LNCAP (cell line): ENCODE measurements at regions not wholly inside any gene's neighbourhood (a gene's known extent, or its start where the extent isn't known, plus 50 kb on each side); places are given as distances from the start of the nearest gene placed in this dataset.

Source experiments
- TF ChIP-seq, protein P1 (sequence below): fragments of 450-650 bp; IDR thresholded peaks from 2 replicates; pipeline ENCODE4 v1.5.1; 2017; ENCODE audit warnings: mild to moderate bottlenecking

DNA sequence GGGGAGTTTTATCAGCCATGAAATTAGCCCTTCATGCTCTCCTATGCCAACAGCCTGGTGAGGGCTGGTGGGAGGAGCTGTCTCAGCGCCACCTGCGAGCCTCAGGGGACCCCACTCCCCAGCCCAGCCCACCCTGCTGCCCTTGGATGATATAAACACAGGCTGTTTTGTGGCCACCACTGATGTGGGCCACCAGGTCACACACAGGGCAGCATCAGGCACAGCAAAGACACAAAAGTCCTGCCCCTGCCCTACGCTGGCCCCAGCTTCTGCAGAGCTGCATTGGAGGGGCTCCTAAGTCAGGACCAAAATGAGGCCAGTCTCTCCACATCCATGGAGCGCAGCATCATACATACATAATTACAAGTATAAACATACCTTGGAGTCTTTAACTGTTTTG, 110.6 kb upstream of the TEX51 start:
- TF ChIP-seq, protein P1, sequence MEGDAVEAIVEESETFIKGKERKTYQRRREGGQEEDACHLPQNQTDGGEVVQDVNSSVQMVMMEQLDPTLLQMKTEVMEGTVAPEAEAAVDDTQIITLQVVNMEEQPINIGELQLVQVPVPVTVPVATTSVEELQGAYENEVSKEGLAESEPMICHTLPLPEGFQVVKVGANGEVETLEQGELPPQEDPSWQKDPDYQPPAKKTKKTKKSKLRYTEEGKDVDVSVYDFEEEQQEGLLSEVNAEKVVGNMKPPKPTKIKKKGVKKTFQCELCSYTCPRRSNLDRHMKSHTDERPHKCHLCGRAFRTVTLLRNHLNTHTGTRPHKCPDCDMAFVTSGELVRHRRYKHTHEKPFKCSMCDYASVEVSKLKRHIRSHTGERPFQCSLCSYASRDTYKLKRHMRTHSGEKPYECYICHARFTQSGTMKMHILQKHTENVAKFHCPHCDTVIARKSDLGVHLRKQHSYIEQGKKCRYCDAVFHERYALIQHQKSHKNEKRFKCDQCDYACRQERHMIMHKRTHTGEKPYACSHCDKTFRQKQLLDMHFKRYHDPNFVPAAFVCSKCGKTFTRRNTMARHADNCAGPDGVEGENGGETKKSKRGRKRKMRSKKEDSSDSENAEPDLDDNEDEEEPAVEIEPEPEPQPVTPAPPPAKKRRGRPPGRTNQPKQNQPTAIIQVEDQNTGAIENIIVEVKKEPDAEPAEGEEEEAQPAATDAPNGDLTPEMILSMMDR = no peak

DNA sequence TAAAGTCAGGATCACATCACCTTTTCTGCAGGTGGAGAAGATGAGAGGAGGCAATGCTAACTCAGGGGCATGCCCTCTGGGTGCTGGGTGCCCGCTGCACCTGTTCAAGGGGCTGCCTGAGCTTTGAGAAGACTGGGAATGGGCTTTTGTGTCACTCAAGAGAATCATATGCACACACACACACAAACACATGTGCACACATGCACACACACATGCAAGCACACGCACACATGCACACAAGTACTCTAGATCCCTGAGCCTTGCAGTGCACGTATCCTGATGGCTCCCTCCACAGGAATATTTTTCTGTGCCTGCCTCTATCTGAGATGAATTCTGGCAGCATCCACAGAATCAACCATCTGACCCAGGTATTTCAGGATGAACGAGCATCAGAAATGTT, 110.0 kb upstream of the TEX51 start:
- TF ChIP-seq, protein P1 = no peak

DNA sequence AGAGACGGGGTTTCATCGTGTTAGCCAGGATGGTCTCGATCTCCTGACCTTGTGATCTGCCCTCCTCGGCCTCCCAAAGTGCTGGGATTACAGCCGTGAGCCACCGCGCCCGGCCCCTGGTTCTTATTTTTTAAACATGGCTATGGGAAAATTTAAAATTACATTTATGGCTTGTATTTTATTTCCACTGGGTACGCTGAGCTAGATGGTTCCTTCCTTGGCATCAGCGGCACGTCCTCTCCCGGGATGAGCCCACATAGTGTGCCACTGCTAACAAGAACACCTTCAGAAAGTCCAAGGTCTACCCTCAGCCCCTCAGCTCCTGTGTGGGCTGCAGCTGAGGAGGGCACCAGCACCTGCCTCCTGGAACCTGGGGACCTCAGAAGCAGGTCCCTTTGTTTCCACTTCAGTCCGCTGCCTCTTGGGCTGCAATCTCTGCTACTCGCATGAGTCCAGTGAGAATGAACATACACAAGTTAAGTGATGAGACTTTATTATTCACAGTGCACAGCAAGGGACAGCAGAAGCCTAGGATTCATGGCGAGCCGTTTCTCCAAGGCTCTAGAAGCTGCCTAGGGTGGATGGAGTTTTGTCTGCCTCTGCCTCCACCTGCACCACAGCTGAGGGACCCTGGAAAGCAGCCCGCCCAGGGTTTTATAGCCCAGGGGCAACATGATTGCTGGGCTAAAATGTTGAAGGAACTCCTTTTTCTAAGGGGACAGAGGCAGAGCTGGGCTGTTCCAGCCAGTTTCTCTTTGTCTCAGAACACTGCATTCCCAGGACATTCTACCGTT, 107.5 kb upstream of the TEX51 start:
- TF ChIP-seq, protein P1 = no peak

DNA sequence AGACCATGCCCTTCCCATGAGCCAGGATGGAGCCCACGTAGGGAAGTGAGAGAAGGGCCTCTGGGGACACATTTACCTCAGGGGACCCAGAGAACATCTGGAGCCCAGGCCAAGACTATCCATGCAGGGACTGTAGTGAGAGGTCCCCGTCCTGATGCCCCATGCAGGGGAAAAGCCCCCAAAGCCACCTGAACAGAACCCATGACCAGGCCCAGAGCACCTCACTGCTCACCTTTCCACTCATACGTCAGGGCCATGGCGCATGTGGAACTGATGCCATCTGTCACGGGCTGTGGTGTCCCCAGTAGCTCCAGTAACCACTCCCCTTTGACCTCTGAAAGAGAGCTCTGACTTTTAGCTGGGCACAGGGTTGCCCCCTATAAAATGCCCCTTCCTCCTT, 106.5 kb upstream of the TEX51 start:
- TF ChIP-seq, protein P1 = no peak

DNA sequence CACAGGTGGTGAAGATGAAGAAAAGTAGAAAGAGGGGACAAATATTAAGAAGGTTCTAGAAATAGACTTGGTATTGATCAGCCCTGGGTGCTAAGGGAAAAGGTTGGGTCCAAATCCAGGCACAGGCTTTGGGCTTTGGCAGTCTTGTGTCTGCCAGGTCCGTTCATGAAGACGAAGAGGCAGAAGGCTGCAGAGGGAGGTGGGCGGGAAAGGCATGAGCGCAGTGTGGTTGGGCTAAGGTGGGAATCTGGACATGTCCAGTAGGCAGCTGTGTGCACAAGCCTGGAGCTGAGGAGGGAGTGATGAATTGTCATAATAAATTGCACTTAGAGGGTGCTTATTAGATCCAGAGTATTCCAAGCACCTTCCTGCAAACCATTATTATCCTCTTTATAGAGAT, 105.7 kb upstream of the TEX51 start:
- TF ChIP-seq, protein P1 = no peak

DNA sequence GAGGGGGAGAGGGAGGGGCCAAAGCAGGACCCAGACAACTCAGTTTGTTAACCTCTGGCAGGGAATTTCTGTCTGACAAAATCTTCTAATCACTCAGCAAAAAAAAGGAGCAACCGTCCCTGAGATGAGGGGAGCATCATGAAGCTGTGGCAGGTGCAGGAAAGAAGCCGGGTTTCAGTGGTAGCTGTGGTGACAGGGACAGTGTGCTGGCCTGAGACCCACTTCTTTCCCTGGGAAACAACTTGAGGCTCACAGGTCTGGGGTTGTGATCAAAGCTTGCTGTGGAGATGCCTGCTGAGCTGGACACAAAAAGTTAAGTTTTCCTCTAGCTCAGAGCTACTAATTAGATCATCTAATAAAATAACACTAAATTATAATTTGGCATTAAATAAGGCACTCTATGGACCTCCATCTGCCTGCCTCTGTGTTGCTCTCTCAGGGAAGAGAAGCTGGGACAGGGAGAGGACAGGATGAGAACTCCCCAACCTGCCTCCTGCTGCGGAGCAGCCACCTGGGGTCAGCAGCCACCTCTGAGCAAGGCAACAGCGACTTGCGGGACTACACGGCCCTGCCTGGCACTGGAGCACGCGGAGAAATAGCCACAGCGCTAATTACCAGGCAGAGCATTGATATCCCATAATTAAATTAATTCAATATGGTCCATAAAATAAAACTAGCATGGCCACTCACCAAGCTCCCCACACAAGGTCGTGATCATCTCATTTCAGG, 104.6 kb upstream of the TEX51 start:
- TF ChIP-seq, protein P1 = no peak

DNA sequence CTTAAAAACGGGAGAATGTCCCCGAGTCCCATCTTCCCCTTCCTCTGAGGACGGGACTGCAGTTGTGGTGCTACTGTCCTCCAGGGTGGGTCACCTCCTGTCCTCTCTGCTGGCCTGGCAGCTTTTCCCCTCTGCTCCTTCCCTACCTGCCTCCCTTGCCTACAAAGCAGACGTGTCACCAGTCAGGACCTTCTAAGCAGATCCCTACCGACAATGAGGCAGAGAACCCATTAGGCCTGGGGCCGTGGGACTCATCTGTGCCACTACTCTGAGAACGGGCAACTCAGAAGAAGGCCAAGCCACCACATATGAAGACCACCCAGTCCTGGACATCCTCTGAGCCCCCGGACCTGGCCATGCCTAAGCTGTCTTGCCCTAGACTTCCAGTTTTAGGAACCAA, 103.0 kb upstream of the TEX51 start:
- TF ChIP-seq, protein P1 = no peak
